Breast epithelium (tissue), 4 donors: ENCODE measurements at regions not wholly inside any gene's neighbourhood (a gene's known extent, or its start where the extent isn't known, plus 50 kb on each side); places are given as distances from the start of the nearest gene placed in this dataset.

Experiments used
- DNase-seq, 2 donors: peaks; one replicate each; pipeline ENCODE4 v3.0.0-alpha.2; 2019; ENCODE audit warnings: low spot score in 2 of 2
- H3K27ac ChIP-seq, 2 donors: fragments of 200-600 bp; sonication (generic) in 1 of 2; one replicate each; pipeline ENCODE4 v1.5.1; 2016 to 2019; ENCODE audit warnings: mild to moderate bottlenecking in 1 of 2
- H3K27me3 ChIP-seq, 2 donors: fragments of 200-600 bp; sonication (generic) in 1 of 2; one replicate each; pipeline versions ENCODE4 v1.5.1 to v1.6.0; 2017 to 2019; ENCODE audit warnings: control low read depth in 1 of 2, mild to moderate bottlenecking in 1 of 2
- H3K36me3 ChIP-seq: fragments of 200-600 bp; one replicate; pipeline ENCODE4 v1.5.1; 2019
- H3K4me1 ChIP-seq, 2 donors: fragments of 200-600 bp; sonication (generic); one replicate each; pipeline ENCODE4 v1.5.1; 2016 to 2019; ENCODE audit warnings: control low read depth in 1 of 2
- H3K4me3 ChIP-seq, 3 donors: fragments of 200-600 bp; sonication (generic); 1 replicate in 2 of 3; 2 replicates in 1 of 3; pipeline ENCODE4 v1.5.1; 2016 to 2019; ENCODE audit warnings: mild to moderate bottlenecking in 3 of 3, moderate library complexity in 2 of 3
- H3K9me3 ChIP-seq, 2 donors: fragments of 200-600 bp; sonication (generic) in 1 of 2; one replicate each; pipeline ENCODE4 v1.5.1; 2016 to 2019; ENCODE audit warnings: control low read depth in 1 of 2
- POLR2A ChIP-seq: fragments of 450-650 bp; IDR thresholded peaks from one replicate; pipeline ENCODE4 v1.6.1; 2016; ENCODE audit warnings: antibody characterized with exemption, mild to moderate bottlenecking, moderate library complexity
- POLR2AphosphoS5 ChIP-seq, 3 donors: sonication (generic); formaldehyde crosslinking; IDR thresholded peaks; one replicate each; pipeline ENCODE4 v1.6.1; 2017; ENCODE audit warnings: antibody characterized with exemption in 3 of 3
- intact Hi-C: fragments of 100-400 bp; cut with DNase I; formaldehyde crosslinking; loops from one replicate; pipeline ENCODE4 v1.15.1; 2023; ENCODE audit warnings: low total_unique reads
- TF ChIP-seq, protein P1 (sequence below), 3 donors: fragments of 450-650 bp; IDR thresholded peaks; one replicate each; pipeline ENCODE4 v1.5.1; 2016 to 2017; ENCODE audit warnings: antibody characterized with exemption in 3 of 3, mild to moderate bottlenecking in 3 of 3, moderate library complexity in 3 of 3

DNA sequence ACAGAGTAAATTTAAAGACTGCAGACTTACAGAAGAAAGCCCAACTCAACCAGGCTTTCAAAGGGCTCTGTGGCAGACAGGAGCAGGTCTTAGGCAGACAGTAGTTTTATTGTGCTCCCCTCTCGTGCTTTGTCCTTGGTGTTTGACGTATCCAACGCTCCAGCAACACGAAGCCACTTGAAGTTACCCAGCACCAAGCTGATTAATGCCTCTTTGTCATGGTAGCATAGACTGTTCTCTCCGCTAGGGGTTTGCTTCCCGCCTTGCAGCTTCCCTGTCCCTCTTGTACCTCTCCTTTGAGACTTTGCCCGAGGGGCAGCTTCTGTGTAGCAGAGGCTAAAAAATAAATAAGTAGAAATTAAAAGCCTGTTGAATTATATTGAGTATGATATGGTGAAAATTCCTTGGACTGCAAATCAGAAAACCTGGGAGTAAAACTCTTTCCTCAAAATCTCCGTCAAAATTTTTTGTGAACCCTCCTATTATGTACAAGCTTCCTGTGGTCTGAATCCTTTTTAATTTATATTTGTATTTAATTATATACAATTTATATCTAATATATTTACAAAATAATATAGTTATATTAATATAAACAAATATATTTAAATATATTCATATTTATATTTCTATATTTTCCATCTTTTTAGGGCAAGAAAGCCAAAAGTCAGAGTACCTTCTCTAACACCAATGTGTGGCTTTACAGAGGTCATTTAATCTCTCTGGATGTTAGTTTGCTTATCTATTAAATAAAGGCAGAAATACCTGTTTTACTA is 405.4 kb downstream of the DMAC1 start:
- TF ChIP-seq POLR2AphosphoS5 (IDR thresholded peaks at IDR 0.05) (no peak), POLR2A (no peak)
- TF ChIP-seq, protein P1, sequence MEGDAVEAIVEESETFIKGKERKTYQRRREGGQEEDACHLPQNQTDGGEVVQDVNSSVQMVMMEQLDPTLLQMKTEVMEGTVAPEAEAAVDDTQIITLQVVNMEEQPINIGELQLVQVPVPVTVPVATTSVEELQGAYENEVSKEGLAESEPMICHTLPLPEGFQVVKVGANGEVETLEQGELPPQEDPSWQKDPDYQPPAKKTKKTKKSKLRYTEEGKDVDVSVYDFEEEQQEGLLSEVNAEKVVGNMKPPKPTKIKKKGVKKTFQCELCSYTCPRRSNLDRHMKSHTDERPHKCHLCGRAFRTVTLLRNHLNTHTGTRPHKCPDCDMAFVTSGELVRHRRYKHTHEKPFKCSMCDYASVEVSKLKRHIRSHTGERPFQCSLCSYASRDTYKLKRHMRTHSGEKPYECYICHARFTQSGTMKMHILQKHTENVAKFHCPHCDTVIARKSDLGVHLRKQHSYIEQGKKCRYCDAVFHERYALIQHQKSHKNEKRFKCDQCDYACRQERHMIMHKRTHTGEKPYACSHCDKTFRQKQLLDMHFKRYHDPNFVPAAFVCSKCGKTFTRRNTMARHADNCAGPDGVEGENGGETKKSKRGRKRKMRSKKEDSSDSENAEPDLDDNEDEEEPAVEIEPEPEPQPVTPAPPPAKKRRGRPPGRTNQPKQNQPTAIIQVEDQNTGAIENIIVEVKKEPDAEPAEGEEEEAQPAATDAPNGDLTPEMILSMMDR (IDR thresholded peaks at IDR 0.05) = no peak
- Histone ChIP-seq H3K36me3 (no peaks in the 10 kb centered on the region), H3K27ac (no peak overlapping the region), H3K9me3 (no peaks in the 10 kb centered on the region), H3K4me3 (no peak overlapping the region), H3K4me1 (no peaks in the 10 kb centered on the region), H3K27me3 (no peaks in the 10 kb centered on the region)
- no peak for DNase-seq
- intact Hi-C loops = no loop called here

DNA sequence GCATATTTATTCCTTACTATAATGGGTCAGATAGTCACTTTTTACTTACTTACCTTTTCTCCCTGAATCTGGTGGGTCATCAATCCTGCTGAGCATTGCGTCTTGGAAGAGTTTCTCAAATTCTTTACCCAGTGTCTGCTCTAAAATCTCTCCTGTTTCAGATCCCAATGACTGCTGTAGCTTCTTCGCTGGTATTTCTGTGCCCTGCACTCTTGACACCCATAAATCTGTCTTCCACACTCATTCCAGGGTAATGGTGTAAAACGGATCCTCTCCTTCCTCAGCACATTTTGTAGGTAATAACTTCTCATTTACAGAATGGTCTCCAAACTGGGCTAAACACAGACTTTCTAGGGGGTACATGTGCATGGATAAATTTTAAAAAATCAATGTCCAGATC is 407.4 kb downstream of the DMAC1 start:
- no peaks in the 10 kb centered on the region for H3K9me3 ChIP-seq
- TF ChIP-seq POLR2AphosphoS5 (IDR thresholded peaks at IDR 0.05) (no peak), POLR2A (no peak)
- TF ChIP-seq, protein P1 (IDR thresholded peaks at IDR 0.05) = no peak
- DNase-seq = no peak
- H3K36me3 ChIP-seq = no peaks in the 10 kb centered on the region
- no peak overlapping the region for H3K27ac ChIP-seq
- H3K4me1 ChIP-seq = no peaks in the 10 kb centered on the region
- intact Hi-C loops = no loop called here
- no peak overlapping the region for H3K4me3 ChIP-seq
- no peaks in the 10 kb centered on the region for H3K27me3 ChIP-seq

DNA sequence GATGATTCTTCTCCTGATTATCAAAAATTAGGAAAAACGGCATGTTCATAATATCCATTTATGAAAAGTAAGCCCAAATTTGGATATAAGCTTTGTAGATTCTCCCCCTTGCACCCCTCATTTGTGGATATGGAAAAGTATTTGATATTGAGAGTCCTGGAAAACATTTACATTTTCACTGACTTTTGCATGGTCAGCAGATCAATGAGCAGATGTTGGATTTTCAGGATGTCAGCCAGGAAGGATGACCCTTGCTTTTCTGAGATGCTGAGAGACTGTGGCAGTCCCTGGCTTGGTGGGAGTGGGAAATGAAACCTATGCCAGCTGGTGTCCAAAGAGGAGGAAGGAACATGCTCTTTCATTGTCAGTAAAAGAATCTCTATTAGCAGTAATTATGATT is 410.8 kb downstream of the DMAC1 start:
- DNase-seq = no peak
- H3K27me3 ChIP-seq = no peaks in the 10 kb centered on the region

DNA sequence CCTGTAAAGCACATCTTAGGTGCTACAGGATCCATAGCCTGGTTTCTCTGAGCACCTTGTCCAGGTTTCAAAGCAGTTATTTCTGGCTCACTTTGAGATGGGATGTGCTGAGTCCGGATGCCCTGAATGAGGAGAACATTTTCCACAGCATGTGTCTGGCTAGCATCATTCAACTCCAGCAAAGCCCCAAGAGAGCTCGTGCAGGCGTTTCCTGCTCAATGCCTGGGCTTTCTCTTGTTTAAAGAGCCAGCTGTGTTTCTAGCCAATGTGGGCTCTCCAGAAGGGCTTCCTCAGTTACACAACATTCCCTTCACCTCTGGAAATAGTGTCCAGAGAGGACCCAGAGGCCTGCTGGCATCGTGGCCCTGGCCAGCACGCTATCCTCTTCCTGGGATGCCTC is 411.7 kb downstream of the DMAC1 start:
- DNase-seq = no peak
- intact Hi-C loops = no loop called here
- TF ChIP-seq POLR2A (no peak), POLR2AphosphoS5 (IDR thresholded peaks at IDR 0.05) (no peak)
- TF ChIP-seq, protein P1 (IDR thresholded peaks at IDR 0.05) = no peak
- H3K9me3 ChIP-seq = no peaks in the 10 kb centered on the region
- H3K4me3 ChIP-seq = no peak overlapping the region
- no peaks in the 10 kb centered on the region for H3K4me1 ChIP-seq
- H3K36me3 ChIP-seq = no peaks in the 10 kb centered on the region
- no peak overlapping the region for H3K27ac ChIP-seq
- H3K27me3 ChIP-seq = no peaks in the 10 kb centered on the region

More for the DNA sequence above, 410.8 kb downstream of the DMAC1 start:
- intact Hi-C loops = no loop called here
- Histone ChIP-seq H3K36me3 (no peaks in the 10 kb centered on the region), H3K27ac (no peak overlapping the region), H3K9me3 (no peaks in the 10 kb centered on the region), H3K4me1 (no peaks in the 10 kb centered on the region), H3K4me3 (no peak overlapping the region)
- TF ChIP-seq POLR2A = no peak
- TF ChIP-seq, protein P1 (IDR thresholded peaks at IDR 0.05) = no peak
- no peak for TF ChIP-seq POLR2AphosphoS5 (IDR thresholded peaks at IDR 0.05)

DNA sequence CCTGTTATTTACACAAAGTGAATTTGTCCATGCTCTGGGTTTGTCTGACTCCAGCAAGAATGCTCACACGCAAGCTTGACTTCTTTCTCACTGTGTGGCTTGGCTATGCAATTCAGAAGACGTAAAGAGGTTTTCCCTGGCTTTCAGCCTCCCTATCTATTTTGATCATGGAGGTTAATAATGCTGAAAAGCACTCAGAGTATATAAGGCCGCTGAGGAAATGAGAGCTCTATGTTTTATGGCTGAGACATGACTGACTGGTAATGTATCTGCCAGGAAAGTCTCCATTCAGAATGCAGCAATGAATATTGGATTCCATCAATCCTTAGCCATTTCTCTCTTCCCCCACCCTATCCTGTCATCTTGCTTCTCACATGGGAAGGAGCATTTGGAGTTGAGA is 417.3 kb downstream of the DMAC1 start:
- no peaks in the 10 kb centered on the region for H3K4me1 ChIP-seq
- no peaks in the 10 kb centered on the region for H3K27me3 ChIP-seq
- H3K9me3 ChIP-seq = no peaks in the 10 kb centered on the region
- intact Hi-C loops = no loop called here
- H3K36me3 ChIP-seq = no peaks in the 10 kb centered on the region
- H3K4me3 ChIP-seq = no peak overlapping the region
- no peak for DNase-seq
- no peak overlapping the region for H3K27ac ChIP-seq
- no peak for TF ChIP-seq POLR2AphosphoS5 (IDR thresholded peaks at IDR 0.05)
